Heart left ventricle (tissue), 13 donors: ENCODE measurements at regions not wholly inside any gene's neighbourhood (a gene's known extent, or its start where the extent isn't known, plus 50 kb on each side); places are given as distances from the start of the nearest gene placed in this dataset.

Experiments
- CTCF ChIP-seq, 12 donors: fragments of 200-600 bp; sonication (generic) in 4 of 12; IDR thresholded peaks; one replicate each; pipeline versions ENCODE4 v1.5.0 to v1.8.0; 2018 to 2022; ENCODE audit warnings: antibody characterized with exemption in 12 of 12, mild to moderate bottlenecking in 5 of 12
- POLR2A ChIP-seq, 2 donors: fragments of 450-650 bp; IDR thresholded peaks; one replicate each; pipeline ENCODE4 v1.6.1; 2017; ENCODE audit warnings: antibody characterized with exemption in 2 of 2, mild to moderate bottlenecking in 2 of 2, moderate library complexity in 2 of 2
- donor health status: ischemic (EF 13 %, LVEDD 7.1; RV severe dilation, severe dysfunction).
- donor health status: DM: no; HTN: yes; CAD: no.
- donor health status: DM: no; HTN: no; CAD: no.
- donor health status: ischemic (EF 25% LVEDD 6.9; RV normal size, moderate dysfunction).
- donor health status: ischemic (EF 25% LVEDD 5.7; RV mildly dilated, moderate dysfunction).
- donor health status: ischemic (EF 35%, LVEDD 5.7; RV mildly dilated, moderate dysfunction).
- donor health status: nonischemic (EF 11% LVEDD 7.7; RV severe dilation, severe dysfunction).
- donor health status: DM: yes; HTN: yes; CAD: no.
- donor health status: PGD.
- donor health status: ischemic (EF 29% LVEDD 5.4; RV normal size, mild dysfunction).
- donor health status: nonischemic (EF 23%, LVEDD 6.1; RV moderate dilation, normal function).

GRCh38 chr16:48081656-48082055 lies 74.1 kb downstream of the ABCC12 start:
- no peak for TF ChIP-seq CTCF (IDR thresholded peaks at IDR 0.05)
- TF ChIP-seq POLR2A (IDR thresholded peaks at IDR 0.05): no peak
